GM20000 (cell line): ENCODE measurements at regions not wholly inside any gene's neighbourhood (a gene's known extent, or its start where the extent isn't known, plus 50 kb on each side); places are given as distances from the start of the nearest gene placed in this dataset.

Experiments
- DNase-seq: peaks from one replicate; pipeline ENCODE4 v3.0.0; 2012; ENCODE audit warnings: low spot score
- TF ChIP-seq, protein P1 (sequence below): IDR thresholded peaks from 2 replicates; pipeline ENCODE4 v1.5.1; 2012; ENCODE audit warnings: mild to moderate bottlenecking, control low read depth; ENCODE audit errors: extremely low read depth, missing control alignments

DNA sequence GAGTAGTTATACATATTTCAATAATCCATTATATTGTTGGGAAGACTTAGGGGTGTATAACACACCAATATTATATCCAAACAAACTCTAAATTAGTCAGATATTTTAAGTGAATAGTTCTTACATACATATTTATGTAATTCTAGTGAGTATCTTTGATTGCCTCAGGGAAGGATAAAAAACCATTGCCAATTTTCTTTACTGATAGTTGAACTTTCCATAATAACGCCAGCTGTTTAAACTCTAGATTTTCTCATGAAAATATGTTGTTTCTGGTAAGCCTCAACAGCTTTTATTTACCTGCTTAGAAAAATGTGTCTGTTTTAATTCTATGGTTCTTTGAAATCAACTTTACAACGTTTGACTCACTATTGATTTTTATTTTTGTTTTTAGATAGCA, 959.6 kb upstream of the NOVA1 start:
- no peak for DNase-seq
- TF ChIP-seq, protein P1, sequence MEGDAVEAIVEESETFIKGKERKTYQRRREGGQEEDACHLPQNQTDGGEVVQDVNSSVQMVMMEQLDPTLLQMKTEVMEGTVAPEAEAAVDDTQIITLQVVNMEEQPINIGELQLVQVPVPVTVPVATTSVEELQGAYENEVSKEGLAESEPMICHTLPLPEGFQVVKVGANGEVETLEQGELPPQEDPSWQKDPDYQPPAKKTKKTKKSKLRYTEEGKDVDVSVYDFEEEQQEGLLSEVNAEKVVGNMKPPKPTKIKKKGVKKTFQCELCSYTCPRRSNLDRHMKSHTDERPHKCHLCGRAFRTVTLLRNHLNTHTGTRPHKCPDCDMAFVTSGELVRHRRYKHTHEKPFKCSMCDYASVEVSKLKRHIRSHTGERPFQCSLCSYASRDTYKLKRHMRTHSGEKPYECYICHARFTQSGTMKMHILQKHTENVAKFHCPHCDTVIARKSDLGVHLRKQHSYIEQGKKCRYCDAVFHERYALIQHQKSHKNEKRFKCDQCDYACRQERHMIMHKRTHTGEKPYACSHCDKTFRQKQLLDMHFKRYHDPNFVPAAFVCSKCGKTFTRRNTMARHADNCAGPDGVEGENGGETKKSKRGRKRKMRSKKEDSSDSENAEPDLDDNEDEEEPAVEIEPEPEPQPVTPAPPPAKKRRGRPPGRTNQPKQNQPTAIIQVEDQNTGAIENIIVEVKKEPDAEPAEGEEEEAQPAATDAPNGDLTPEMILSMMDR: no peak

- TF ChIP-seq, protein P1: no peak
- no peak for DNase-seq
These were observed 962.0 kb upstream of the NOVA1 start for GRCh38 chr14:27559848-27560247.

DNA sequence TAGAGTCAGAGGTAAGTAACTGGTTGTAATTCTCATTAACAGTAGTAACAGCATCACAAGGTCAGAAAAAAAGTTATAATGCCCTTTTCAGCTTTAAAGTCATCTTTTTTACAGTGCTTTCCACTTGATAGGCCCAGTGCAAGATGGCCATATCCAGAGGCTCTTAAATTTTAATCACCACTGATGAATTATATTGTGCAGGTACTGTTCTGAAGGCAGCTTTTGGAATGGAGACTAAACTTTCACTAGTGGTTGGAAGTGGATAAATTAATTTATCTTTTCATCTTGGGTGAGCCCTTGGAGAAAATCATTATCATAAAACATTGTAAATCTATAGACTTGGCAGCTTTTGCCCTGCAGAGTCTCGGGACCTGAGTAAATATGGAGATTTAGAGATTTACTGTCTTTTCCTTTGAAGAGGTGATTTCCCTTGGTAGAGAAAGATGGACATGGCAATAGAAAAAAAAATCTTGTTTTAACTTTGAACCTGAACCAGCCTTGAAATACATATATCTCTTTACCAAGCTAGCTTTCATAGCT, 969.1 kb upstream of the NOVA1 start:
- TF ChIP-seq, protein P1: no peak
- DNase-seq: no peak

DNA sequence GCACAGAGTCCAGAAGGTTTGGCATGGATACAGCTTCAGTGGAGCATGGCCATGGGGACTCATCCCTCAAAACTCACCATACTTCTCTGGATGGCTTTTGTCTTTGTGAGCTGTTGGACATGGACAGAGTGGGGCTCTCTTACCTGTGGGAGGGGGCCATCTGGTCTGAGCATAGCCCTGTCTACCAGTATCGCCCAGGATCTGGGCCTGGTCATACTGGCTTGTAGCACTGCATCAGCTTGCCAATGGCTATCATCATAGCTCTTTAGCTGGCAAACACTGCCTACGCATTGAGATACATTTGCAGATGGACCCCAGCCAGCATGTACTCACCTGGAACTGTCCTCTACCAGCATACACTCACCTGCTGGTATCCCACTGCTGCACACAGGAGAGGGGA, 975.2 kb upstream of the NOVA1 start:
- no peak for DNase-seq
- TF ChIP-seq, protein P1: no peak

DNA sequence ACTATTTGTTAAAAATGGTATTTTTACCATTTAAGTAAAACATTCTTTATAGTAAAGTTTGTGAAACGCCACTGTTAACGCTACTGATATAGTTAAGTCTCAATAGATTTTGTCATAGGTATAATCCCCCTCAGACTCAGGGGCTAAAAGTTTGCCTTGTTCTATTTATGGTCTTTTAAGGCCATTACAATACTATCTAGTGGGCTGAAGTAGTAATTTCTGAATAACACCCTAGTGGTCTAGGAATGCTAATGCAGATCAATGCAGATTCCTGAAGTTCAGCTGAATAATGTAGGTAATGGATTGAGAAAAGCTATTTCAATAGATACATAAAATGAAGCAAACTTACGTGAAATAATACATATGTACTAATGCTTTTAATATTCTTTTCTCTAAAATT, 989.3 kb upstream of the NOVA1 start:
- TF ChIP-seq, protein P1: no peak
- no peak for DNase-seq

GRCh38 chr14:27605282-27605681, 1007.4 kb upstream of the NOVA1 start:
- TF ChIP-seq, protein P1: no peak
- no peak for DNase-seq

DNA sequence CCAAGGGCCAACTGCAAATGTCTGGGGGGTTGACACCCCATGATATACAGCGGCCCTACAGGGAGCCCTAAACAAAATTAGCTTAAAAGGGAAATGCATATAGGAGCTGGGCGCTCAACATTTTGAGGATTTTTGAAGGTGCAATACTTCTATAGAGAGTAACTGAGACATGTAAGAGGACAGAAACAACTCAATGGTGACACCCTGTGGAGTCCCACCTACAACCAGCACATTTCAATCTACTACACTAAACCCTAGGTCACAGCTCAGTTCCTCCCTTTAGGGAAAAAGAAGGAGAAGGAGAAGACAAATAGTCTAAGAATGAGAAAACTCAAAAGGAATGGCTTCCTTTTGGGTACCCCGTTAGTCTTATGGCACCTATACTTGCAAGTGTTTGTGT, 1010.5 kb upstream of the NOVA1 start:
- no peak for DNase-seq
- TF ChIP-seq, protein P1: no peak
